ENCODE measurements at regions not wholly inside any gene's neighbourhood (a gene's known extent, or its start where the extent isn't known, plus 50 kb on each side); places are given as distances from the start of the nearest gene placed in this dataset.
A peak's percentile ranks its signal among the peaks of the same experiment; 100 is the strongest.

DNA sequence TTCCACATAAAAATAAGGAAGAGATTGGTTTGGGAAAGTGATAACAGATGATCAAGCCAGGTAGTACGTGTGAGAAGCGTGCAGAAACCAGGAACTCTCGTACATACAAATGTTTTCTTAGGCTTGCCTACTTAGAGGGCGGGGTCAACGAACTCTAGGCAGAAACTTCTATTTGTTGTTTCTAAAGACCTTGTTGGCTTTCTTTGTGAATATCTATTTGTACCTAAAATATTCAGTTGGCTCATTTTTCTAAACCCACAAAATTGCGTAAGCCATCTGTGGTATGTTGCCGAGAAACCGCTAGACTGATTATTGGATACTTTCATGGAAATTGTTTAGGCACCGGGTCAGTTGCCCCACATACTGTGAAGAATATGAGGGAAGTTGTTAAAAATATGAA is 458.5 kb downstream of the MAT2B start:
- no peak for DNase-seq

GRCh38 chr5:163964671-163965070 is 459.3 kb downstream of the MAT2B start:
- DNase-seq, result peak; percentile 49

- no peak for DNase-seq
These were observed 461.8 kb downstream of the MAT2B start for GRCh38 chr5:163967268-163967667.

- peak; percentile 37 for DNase-seq
These were observed 463.2 kb downstream of the MAT2B start for GRCh38 chr5:163968651-163969050.

- DNase-seq, result peak; percentile 88
These were observed 471.3 kb downstream of the MAT2B start for GRCh38 chr5:163976696-163977095.

DNA sequence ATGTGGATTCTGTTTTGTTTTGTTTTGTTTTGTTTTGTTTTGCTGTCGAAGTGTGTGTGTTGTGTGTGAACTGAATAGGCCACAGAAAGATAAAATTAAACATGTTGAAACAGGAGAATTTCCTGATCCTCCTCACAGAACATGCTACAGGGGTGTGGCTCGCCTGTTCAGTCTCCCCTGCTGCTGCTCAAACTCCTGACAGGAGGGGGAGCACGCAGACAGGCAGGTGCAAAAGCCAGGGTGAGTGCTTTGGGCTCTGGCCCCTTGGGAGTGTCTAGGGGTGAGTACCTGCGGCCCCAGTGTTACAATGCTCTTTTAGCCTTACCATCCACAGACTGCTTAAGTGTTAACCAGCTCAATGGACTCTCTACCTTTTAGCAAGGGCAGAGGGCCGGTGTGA is 473.5 kb downstream of the MAT2B start:
- DNase-seq, result no peak

- DNase-seq, result no peak
These were observed 483.1 kb downstream of the MAT2B start for GRCh38 chr5:163988566-163988965.

GRCh38 chr5:163993126-163993525 is 487.7 kb downstream of the MAT2B start:
- no peak for DNase-seq

GRCh38 chr5:163995206-163995605 is 489.8 kb downstream of the MAT2B start:
- no peak for DNase-seq

DNA sequence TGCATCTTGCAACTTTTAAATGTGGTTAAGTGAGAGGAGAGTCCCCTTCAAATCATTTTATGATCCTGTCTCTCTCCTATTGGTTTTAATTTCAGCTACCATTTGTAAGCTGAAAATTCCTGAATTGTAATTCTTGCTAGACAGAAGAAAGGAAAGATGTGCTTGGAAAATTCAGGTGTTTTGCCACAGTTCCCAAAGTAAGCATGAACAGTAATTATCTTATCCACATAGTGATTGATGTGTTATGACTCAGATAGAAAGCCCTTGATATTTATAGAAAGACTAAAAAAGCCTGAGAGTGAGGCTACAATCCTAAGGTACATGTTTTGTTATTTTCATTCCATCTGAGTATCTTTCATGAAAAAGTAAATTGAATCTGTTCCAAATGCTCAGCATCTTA is 492.5 kb downstream of the MAT2B start:
- DNase-seq, result no peak

- DNase-seq, result no peak
These were observed 494.8 kb downstream of the MAT2B start for GRCh38 chr5:164000241-164000640.

DNA sequence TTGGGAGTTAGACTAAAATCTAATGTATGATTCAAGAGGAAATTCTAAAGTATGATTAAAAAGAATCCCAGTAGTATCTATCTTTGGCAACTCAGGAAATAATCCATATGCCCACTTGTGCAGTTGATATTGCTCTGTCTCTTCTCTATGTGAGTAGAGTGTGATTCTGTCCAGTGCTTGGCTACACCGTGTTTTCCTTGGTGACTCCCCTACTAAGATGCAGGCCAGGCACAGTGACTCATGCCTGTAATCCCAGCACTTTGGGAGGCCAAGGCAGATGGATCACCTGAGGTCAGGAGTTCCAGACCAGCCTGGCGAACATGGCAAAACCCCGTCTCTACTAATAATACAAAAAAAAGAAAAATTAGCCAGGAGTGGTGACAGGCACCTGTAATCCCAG is 495.4 kb downstream of the MAT2B start:
- DNase-seq, result no peak

DNA sequence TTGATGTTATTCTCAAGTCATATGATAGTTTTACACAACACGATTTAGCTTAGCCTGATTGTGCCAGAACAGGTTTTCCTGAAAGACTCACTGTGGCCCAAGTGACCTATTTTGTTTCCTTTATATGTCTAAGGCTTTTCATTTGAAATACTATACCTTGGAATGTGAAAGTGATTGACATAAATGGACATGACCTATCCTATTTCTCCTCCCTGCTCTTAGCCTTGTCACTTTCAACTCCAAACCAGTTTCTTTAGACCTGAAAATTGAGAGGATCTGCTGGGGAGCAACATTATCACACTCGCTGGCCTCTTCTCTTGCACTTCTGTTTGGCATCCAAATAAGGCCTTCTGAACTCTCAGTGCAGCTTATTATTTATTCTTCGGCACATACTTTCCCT is 496.8 kb downstream of the MAT2B start:
- DNase-seq, result peak; percentile 45

GRCh38 chr5:164002628-164003027 is 497.2 kb downstream of the MAT2B start:
- peak; percentile 8 for DNase-seq

GRCh38 chr5:164005071-164005470 is 499.7 kb downstream of the MAT2B start:
- no peak for DNase-seq

- DNase-seq, result no peak
These were observed 501.6 kb downstream of the MAT2B start for GRCh38 chr5:164007064-164007463.

DNA sequence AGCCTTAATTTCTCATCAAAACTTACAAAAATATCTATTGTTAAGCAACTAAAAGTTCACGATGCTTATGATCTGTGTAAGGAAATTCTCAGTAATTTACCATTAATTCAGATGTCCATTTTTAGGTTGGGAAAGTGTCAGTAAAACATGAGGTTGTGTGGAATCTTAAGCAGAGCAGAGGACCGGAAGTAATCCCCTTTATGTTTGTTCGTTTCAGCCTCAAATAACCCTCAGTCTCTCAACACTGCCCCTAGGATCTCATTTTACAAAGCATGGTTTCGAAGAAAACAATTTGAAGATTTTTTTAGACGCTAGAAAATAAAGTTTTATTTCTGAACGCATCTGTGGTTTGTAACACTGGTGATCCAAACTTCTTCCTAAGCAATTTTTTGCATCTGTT is 504.2 kb downstream of the MAT2B start:
- DNase-seq, result no peak

- DNase-seq, result no peak
These were observed 505.5 kb downstream of the MAT2B start for GRCh38 chr5:164010900-164011299.

DNA sequence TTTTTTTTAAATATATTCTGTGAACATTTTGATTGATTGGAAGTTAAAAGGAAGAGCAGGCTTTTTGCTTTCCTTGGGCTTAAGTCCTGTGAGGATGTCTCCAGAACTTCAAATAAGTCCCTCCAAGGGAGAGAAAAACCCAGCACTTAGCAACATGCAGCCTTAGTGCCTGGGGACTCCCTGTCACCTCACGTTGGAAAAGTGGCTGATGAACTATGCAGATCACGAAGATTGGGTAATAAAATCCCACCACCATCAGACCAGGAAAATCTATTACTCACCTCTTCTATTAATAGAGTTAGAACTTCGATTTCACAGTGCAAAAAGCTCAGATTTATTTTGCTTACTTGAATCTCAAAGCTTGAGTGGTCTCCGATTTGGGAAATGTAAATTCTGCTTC is 507.0 kb downstream of the MAT2B start:
- DNase-seq, result peak; percentile 26

DNA sequence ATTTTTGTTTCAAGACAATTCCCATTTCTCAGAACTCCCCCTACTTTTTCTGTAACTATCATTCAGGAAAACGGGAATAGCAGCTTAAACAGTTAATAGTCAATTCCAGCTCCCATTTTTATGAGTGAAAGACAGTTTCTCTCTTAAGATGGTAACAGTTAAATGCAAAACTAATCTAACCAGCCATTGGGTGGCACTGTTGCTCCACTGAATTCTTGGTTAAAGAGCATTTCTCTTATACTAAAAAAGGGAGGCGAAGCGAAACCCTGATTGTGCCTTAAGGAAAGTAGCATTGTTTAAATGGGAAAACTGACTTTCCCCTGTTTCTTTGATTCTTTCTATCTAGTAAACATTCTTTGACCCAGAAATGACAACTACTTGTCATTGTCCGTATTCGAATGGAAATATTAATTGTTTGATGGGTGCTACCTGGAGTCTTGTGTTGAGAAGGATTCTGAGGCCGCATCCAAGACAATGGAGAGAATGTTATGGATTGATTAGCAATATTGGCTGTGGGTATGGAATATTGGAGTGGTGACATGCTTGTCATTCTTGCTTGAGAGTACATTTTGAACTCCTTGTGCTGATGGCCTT is 507.8 kb downstream of the MAT2B start:
- DNase-seq, result peak; percentile 91

- no peak for DNase-seq
These were observed 514.7 kb downstream of the MAT2B start for GRCh38 chr5:164020116-164020515.

GRCh38 chr5:164027738-164028137 is 522.3 kb downstream of the MAT2B start:
- peak; percentile 36 for DNase-seq

DNA sequence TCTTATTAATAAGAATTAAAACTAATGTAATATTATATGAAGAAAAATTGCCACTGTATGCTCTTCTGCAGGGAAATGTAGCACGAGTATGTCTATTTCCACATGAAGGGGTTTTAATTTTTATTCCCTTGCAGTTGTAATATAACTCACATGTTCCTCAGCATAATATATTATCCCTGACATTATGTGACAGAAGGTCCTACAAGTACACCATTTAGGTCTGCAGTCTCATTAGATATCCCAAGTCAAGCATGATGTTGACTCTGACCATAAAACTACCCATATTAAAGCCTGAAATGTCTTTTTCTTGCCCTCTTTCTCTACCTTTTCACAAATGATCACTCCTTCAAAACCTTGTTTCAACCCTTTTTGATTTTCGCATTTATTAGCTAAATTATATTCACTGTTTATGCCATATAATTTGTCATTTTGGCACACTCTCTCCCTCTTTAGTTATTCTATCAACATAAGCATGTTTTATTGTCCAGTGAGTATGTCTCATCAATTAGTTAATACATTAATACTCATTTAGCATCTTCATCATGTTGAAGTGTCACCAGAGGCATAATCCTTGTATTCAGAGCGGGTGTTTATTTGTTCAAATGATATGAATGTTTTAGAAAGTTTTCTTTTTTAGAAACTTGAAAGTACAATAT is 532.8 kb downstream of the MAT2B start:
- DNase-seq, result no peak

DNA sequence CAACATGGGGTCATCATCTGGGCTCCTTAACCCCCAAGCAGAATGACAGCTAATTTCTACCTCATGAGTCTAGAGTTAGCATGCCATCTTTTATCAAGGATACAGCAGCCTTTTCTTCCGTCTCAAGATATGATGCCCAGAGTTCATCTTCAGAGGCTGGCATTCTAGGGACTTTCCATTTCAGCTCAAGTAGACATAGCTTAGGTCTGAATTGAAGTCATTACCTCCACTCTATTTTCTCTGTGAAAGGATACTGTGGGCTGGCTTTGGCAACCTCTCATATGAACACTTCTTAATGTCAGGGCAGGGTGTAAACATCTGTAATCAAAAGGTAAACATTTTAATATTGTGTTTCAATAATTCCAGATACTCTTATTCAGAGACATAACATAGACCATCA is 535.7 kb downstream of the MAT2B start:
- no peak for DNase-seq

- peak; percentile 47 for DNase-seq
These were observed 543.0 kb downstream of the MAT2B start for GRCh38 chr5:164048359-164048926.

Measured in dermis blood vessel endothelial cell (primary cell).